ENCODE measurements at regions not wholly inside any gene's neighbourhood (a gene's known extent, or its start where the extent isn't known, plus 50 kb on each side); places are given as distances from the start of the nearest gene placed in this dataset.
"Not testable (repeated sequence)": the region's sequence is repeated elsewhere in the genome, so short reads cannot be mapped to it uniquely, and the experiment has no call there.

DNA sequence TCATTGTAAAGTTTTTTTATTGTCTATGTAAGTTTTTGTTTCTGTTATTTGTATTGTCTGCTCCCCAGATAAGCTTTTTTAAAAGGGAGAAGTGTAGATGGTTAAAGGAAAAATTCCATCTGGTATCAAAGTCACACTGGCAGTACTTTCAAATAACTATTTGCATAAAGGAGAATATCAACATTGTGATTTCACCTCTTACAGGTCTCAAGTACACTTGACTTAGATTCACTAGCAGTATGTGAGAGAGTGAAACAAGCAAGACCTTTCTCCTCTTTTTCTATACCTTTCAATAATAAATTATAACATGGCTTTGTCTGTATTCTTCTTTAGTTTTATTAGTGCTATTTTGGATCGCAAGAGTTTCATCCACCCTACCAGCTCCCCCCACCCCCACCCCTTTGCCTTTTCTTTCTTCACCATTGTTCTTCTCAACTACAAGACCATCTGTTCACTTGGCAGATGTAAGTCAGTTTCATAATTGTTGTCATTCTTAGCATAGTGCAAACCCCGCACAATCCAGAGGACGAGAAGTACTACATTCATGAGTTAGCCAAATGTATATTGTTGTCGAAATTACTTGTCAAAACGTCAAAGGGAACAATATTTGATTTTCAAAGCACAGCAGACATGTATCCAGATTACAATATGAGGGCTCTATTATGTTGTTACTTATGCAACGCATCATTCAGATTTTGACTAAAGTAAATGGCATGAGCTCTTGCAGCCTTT is 602.7 kb upstream of the FLRT2 start:
- Histone ChIP-seq H3K27ac (no peak overlapping the region), H3K4me3 (ENCODE audit: low read depth in 1 of 2, low read length in 1 of 2) (no peak overlapping the region), H3K9me3 (no peaks in the 10 kb centered on the region), H3K4me1 (ENCODE audit: control insufficient read depth in 1 of 2, insufficient read depth in 1 of 2, low read depth in 1 of 2, low read length in 1 of 2) (no peaks in the 10 kb centered on the region), H3K36me3 (no peaks in the 10 kb centered on the region), H3K27me3 (no peaks in the 10 kb centered on the region)
- TF ChIP-seq, protein P1, sequence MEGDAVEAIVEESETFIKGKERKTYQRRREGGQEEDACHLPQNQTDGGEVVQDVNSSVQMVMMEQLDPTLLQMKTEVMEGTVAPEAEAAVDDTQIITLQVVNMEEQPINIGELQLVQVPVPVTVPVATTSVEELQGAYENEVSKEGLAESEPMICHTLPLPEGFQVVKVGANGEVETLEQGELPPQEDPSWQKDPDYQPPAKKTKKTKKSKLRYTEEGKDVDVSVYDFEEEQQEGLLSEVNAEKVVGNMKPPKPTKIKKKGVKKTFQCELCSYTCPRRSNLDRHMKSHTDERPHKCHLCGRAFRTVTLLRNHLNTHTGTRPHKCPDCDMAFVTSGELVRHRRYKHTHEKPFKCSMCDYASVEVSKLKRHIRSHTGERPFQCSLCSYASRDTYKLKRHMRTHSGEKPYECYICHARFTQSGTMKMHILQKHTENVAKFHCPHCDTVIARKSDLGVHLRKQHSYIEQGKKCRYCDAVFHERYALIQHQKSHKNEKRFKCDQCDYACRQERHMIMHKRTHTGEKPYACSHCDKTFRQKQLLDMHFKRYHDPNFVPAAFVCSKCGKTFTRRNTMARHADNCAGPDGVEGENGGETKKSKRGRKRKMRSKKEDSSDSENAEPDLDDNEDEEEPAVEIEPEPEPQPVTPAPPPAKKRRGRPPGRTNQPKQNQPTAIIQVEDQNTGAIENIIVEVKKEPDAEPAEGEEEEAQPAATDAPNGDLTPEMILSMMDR (IDR thresholded peaks at IDR 0.05), result no peak

DNA sequence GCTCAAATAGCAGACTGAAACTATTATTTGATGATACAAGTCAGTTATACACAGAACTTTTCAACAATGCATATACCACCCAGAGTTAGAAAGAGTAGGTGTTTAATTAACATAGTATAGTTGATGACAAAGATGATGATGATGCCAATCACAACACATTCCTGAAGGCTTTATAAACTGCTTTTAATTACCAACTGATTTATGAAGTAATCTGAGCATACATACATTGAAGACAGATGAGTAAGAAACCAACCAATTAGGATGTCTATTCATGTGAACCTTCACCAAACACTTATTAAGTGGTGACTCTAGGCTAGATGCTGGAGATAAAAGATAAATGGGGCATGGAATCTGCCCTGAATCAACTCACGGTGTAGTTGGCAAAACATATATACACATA is 600.9 kb upstream of the FLRT2 start:
- no peaks in the 10 kb centered on the region for H3K9me3 ChIP-seq
- TF ChIP-seq, protein P1 (IDR thresholded peaks at IDR 0.05), result no peak
- H3K4me3 ChIP-seq (ENCODE audit: low read depth in 1 of 2, low read length in 1 of 2), result no peak overlapping the region
- no peaks in the 10 kb centered on the region for H3K4me1 ChIP-seq (ENCODE audit: control insufficient read depth in 1 of 2, insufficient read depth in 1 of 2, low read depth in 1 of 2, low read length in 1 of 2)
- no peaks in the 10 kb centered on the region for H3K27me3 ChIP-seq
- H3K27ac ChIP-seq, result no peak overlapping the region
- no peaks in the 10 kb centered on the region for H3K36me3 ChIP-seq

DNA sequence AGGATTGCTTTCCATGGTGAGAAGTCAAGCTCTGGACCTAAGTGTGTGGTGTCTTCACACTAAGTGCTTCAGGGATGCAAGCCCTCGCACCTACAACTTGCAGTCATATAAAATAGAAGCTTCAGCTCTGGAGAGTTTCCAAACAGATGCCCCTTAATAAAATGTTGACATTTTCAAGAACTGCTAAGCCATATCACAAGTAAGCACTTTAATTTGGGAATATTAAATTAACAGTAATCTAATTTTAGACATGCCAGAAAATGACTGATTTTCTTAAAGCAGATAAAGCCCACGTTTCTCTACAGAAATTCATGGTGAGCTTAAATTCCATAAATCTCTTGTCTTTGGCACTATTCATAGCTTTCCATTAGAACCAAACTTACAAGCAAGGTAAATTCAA is 600.1 kb upstream of the FLRT2 start:
- TF ChIP-seq, protein P1 (IDR thresholded peaks at IDR 0.05), result no peak
- Histone ChIP-seq H3K4me1 (ENCODE audit: control insufficient read depth in 1 of 2, insufficient read depth in 1 of 2, low read depth in 1 of 2, low read length in 1 of 2) (no peaks in the 10 kb centered on the region), H3K36me3 (no peaks in the 10 kb centered on the region), H3K4me3 (ENCODE audit: low read depth in 1 of 2, low read length in 1 of 2) (no peak overlapping the region), H3K9me3 (no peaks in the 10 kb centered on the region), H3K27ac (no peak overlapping the region), H3K27me3 (no peaks in the 10 kb centered on the region)

DNA sequence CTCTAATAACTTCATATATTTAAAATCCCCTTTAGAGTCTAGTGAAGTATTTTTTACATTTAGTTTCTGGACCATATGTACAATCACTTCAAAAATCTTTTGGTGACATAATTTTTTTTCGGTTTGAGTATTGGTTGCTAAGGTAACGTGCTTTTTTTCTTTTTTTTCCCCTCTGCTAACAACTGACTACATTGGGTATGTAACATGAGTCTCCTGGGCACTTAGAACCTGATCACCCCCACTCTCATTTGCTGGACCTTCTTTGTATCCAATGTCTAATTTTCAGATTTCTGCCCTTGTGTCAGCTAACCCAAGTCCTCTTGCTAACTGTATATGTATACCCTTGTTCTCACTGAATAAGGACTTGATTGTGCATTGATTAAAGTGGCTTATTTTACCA is 592.9 kb upstream of the FLRT2 start:
- H3K4me1 ChIP-seq (ENCODE audit: control insufficient read depth in 1 of 2, insufficient read depth in 1 of 2, low read depth in 1 of 2, low read length in 1 of 2), result no peaks in the 10 kb centered on the region
- TF ChIP-seq, protein P1 (IDR thresholded peaks at IDR 0.05), result no peak
- H3K4me3 ChIP-seq (ENCODE audit: low read depth in 1 of 2, low read length in 1 of 2), result no peak overlapping the region
- H3K9me3 ChIP-seq, result no peaks in the 10 kb centered on the region
- no peaks in the 10 kb centered on the region for H3K27me3 ChIP-seq
- H3K36me3 ChIP-seq, result no peaks in the 10 kb centered on the region
- H3K27ac ChIP-seq, result no peak overlapping the region

DNA sequence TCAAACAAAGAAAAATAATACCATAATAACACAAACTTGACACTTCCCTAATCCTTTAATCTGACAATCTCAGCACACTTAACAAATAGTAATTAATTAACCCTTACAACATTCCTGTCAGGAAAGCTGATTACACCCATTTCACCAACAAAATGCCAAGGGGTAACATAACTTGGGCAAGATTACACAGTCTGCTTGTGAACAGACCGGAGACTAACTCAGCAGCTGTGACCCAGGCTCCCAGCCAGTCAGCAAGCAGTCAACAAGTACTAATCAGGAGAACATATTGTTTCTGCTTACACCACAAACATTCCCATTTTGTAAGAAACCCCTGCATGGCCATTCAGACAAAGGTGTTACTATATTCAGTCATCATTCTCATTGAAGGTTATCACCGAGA is 592.5 kb upstream of the FLRT2 start:
- Histone ChIP-seq H3K9me3 (no peaks in the 10 kb centered on the region), H3K27ac (no peak overlapping the region), H3K36me3 (no peaks in the 10 kb centered on the region), H3K4me1 (ENCODE audit: control insufficient read depth in 1 of 2, insufficient read depth in 1 of 2, low read depth in 1 of 2, low read length in 1 of 2) (no peaks in the 10 kb centered on the region), H3K4me3 (ENCODE audit: low read depth in 1 of 2, low read length in 1 of 2) (no peak overlapping the region), H3K27me3 (no peaks in the 10 kb centered on the region)
- TF ChIP-seq, protein P1 (IDR thresholded peaks at IDR 0.05), result no peak

DNA sequence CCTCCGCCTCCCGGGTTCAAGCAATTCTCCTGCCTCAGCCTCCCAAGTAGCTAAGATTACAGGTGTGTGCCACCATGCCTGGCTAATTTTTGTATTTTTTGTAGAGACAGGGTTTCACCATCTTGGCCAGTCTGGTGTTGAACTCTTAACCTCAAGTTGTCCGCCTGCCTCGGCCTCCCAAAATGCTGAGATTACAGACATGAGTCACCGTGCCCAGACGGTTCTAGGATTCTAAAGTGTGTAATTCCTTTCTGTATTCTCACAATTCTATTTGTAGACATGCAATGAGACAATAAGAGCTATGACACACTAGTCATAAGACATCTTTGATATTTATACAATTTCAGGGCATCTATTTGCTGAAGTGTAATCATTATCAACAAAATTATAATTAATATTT is 585.0 kb upstream of the FLRT2 start:
- not testable (repeated sequence) for H3K9me3 ChIP-seq; H3K27ac ChIP-seq; H3K4me1 ChIP-seq (ENCODE audit: control insufficient read depth in 1 of 2, insufficient read depth in 1 of 2, low read depth in 1 of 2, low read length in 1 of 2); H3K4me3 ChIP-seq (ENCODE audit: low read depth in 1 of 2, low read length in 1 of 2); H3K27me3 ChIP-seq; H3K36me3 ChIP-seq
